ENCODE measurements at regions not wholly inside any gene's neighbourhood (a gene's known extent, or its start where the extent isn't known, plus 50 kb on each side); places are given as distances from the start of the nearest gene placed in this dataset.

- no peak for TF ChIP-seq CTCF (IDR thresholded peaks at IDR 0.05; ENCODE audit: control insufficient read depth, insufficient read depth, low read depth, low read length, missing control alignments)
- no peak for DNase-seq (ENCODE audit: low read depth)
- H3K4me3 ChIP-seq (ENCODE audit: control insufficient read depth, low read depth, low read length) = no peak overlapping the region
These were observed 88.1 kb upstream of the PTPRD start for GRCh38 chr9:10700915-10701314.

GRCh38 chr9:10701906-10702305, 89.1 kb upstream of the PTPRD start:
- TF ChIP-seq CTCF (IDR thresholded peaks at IDR 0.05; ENCODE audit: control insufficient read depth, insufficient read depth, low read depth, low read length, missing control alignments) = no peak
- no peak for DNase-seq (ENCODE audit: low read depth)

GRCh38 chr9:10703139-10703538, 90.3 kb upstream of the PTPRD start:
- TF ChIP-seq CTCF (IDR thresholded peaks at IDR 0.05; ENCODE audit: control insufficient read depth, insufficient read depth, low read depth, low read length, missing control alignments) = no peak

More at GRCh38 chr9:10701906-10702305, 89.1 kb upstream of the PTPRD start:
- H3K4me3 ChIP-seq (ENCODE audit: control insufficient read depth, low read depth, low read length) = no peak overlapping the region

GRCh38 chr9:10704720-10705119, 91.9 kb upstream of the PTPRD start:
- DNase-seq (ENCODE audit: low read depth) = no peak
- no peak for TF ChIP-seq CTCF (IDR thresholded peaks at IDR 0.05; ENCODE audit: control insufficient read depth, insufficient read depth, low read depth, low read length, missing control alignments)
- no peak overlapping the region for H3K4me3 ChIP-seq (ENCODE audit: control insufficient read depth, low read depth, low read length)

More at GRCh38 chr9:10703139-10703538, 90.3 kb upstream of the PTPRD start:
- H3K4me3 ChIP-seq (ENCODE audit: control insufficient read depth, low read depth, low read length) = no peak overlapping the region
- DNase-seq (ENCODE audit: low read depth) = no peak

- no peak for TF ChIP-seq CTCF (IDR thresholded peaks at IDR 0.05; ENCODE audit: control insufficient read depth, insufficient read depth, low read depth, low read length, missing control alignments)
- DNase-seq (ENCODE audit: low read depth) = no peak
- H3K4me3 ChIP-seq (ENCODE audit: control insufficient read depth, low read depth, low read length) = no peak overlapping the region
These were observed 92.6 kb upstream of the PTPRD start for GRCh38 chr9:10705383-10705782.

- no peak for TF ChIP-seq CTCF (IDR thresholded peaks at IDR 0.05; ENCODE audit: control insufficient read depth, insufficient read depth, low read depth, low read length, missing control alignments)
- DNase-seq (ENCODE audit: low read depth) = no peak
- no peak overlapping the region for H3K4me3 ChIP-seq (ENCODE audit: control insufficient read depth, low read depth, low read length)
These were observed 94.0 kb upstream of the PTPRD start for GRCh38 chr9:10706788-10707187.

- no peak for DNase-seq (ENCODE audit: low read depth)
- no peak for TF ChIP-seq CTCF (IDR thresholded peaks at IDR 0.05; ENCODE audit: control insufficient read depth, insufficient read depth, low read depth, low read length, missing control alignments)
- no peak overlapping the region for H3K4me3 ChIP-seq (ENCODE audit: control insufficient read depth, low read depth, low read length)
These were observed 108.5 kb upstream of the PTPRD start for GRCh38 chr9:10721301-10721700.
